BE2C (cell line): ENCODE measurements at regions not wholly inside any gene's neighbourhood (a gene's known extent, or its start where the extent isn't known, plus 50 kb on each side); places are given as distances from the start of the nearest gene placed in this dataset.

Experiments
- DNase-seq: peaks from one replicate; pipeline ENCODE4 v3.0.0-alpha.2; 2020
- H3K27me3 ChIP-seq: fragments of 250-450 bp; sonication (Bioruptor Pico); 2 replicates; pipeline ENCODE4 v1.5.1; 2020; ENCODE audit warnings: mild to moderate bottlenecking
- H3K36me3 ChIP-seq: fragments of 250-450 bp; sonication (Bioruptor Pico); 2 replicates; pipeline ENCODE4 v1.5.1; 2020; ENCODE audit warnings: mild to moderate bottlenecking
- H3K4me1 ChIP-seq: fragments of 250-450 bp; sonication (Bioruptor Pico); 2 replicates; pipeline ENCODE4 v1.5.1; 2020
- H3K4me3 ChIP-seq: 2 replicates; pipeline ENCODE4 v1.5.1; 2011; ENCODE audit warnings: low read depth, low read length
- H3K9me3 ChIP-seq: fragments of 250-450 bp; sonication (Bioruptor Pico); 2 replicates; pipeline ENCODE4 v1.5.1; 2020
- CTCF ChIP-seq: IDR thresholded peaks from 2 replicates; pipeline ENCODE4 v1.5.1; 2012; ENCODE audit warnings: mild to moderate bottlenecking, low read depth, low read length

- Histone ChIP-seq H3K27me3 (no peaks in the 10 kb centered on the region), H3K9me3 (no peaks in the 10 kb centered on the region), H3K4me1 (no peaks in the 10 kb centered on the region), H3K4me3 (no peak overlapping the region), H3K36me3 (no peaks in the 10 kb centered on the region)
- TF ChIP-seq CTCF = no peak
- DNase-seq = no peak
These were observed 106.1 kb upstream of the HES1 start for GRCh38 chr3:194029846-194030245.

- Histone ChIP-seq H3K4me1 (no peaks in the 10 kb centered on the region), H3K36me3 (no peaks in the 10 kb centered on the region), H3K9me3 (no peaks in the 10 kb centered on the region), H3K27me3 (no peaks in the 10 kb centered on the region), H3K4me3 (no peak overlapping the region)
- TF ChIP-seq CTCF = no peak
- DNase-seq = no peak
These were observed 105.6 kb upstream of the HES1 start for GRCh38 chr3:194030372-194030771.

GRCh38 chr3:194031349-194031748 lies 104.6 kb upstream of the HES1 start:
- no peaks in the 10 kb centered on the region for H3K36me3 ChIP-seq
- no peak overlapping the region for H3K4me3 ChIP-seq
- H3K4me1 ChIP-seq = no peaks in the 10 kb centered on the region
- H3K9me3 ChIP-seq = no peaks in the 10 kb centered on the region
- TF ChIP-seq CTCF = no peak
- no peaks in the 10 kb centered on the region for H3K27me3 ChIP-seq
- no peak for DNase-seq

GRCh38 chr3:194031867-194032635 lies 103.9 kb upstream of the HES1 start:
- Histone ChIP-seq H3K4me3 (no peak overlapping the region), H3K9me3 (no peaks in the 10 kb centered on the region), H3K36me3 (no peaks in the 10 kb centered on the region), H3K27me3 (no peaks in the 10 kb centered on the region), H3K4me1 (no peaks in the 10 kb centered on the region)
- DNase-seq = no peak
- no peak for TF ChIP-seq CTCF

GRCh38 chr3:194032828-194033435 lies 103.0 kb upstream of the HES1 start:
- Histone ChIP-seq H3K4me1 (no peaks in the 10 kb centered on the region), H3K27me3 (no peaks in the 10 kb centered on the region), H3K36me3 (no peaks in the 10 kb centered on the region), H3K4me3 (no peak overlapping the region), H3K9me3 (no peaks in the 10 kb centered on the region)
- TF ChIP-seq CTCF = no peak
- DNase-seq = no peak
